HTR-8/SVneo (cell line): ENCODE measurements at regions not wholly inside any gene's neighbourhood (a gene's known extent, or its start where the extent isn't known, plus 50 kb on each side); places are given as distances from the start of the nearest gene placed in this dataset.
A peak's percentile ranks its signal among the peaks of the same experiment; 100 is the strongest.
"Not testable (repeated sequence)": the region's sequence is repeated elsewhere in the genome, so short reads cannot be mapped to it uniquely, and the experiment has no call there.

Experiments
- DNase-seq: peaks from one replicate; pipeline ENCODE4 v3.0.0; 2011; ENCODE audit warnings: low spot score, mixed read lengths; ENCODE audit not compliant: insufficient read length
- FAIRE-seq: peaks from 2 replicates; lab custom pipeline; 2011; peaks lifted over from hg19 to GRCh38; lab: Jason Lieb, UNC

DNA sequence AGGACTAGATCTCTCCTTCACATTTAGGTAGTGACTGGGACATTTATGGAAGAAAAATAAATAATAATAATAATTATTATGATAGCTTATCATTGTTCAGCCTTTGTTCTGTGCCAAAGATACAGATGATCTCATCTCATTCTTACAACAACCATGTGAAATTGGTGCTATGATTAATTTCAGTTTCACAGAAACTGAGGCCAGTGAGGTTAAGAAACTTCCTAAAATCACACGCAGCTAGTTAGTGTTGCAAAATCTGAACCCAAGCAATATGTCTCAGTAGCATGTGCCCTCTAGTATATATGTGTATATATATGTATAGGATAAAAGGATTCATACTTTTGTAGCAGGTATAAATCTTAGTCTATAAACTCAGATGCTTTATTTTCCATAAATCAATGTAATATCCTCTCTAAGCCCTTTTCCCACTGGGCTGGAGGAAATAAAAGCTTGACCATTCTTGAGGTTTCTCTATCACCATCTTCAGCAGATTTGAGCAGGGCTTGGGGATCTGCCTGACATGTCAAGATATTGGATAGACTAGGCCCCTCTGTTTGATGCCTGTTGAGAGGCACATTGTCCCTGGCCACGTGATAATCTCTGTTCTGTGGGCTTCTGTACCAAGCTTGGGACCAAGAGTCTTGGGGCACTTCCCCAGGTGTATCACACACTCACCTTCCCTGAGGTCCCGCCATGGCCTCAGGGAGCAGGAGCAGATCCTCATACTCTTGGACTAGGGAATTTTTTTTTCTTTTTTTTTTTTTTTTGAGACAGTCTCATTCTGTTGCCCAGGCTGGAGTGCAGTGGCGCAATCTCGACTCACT, 172.6 kb upstream of the NRP1 start:
- FAIRE-seq (no peak), DNase-seq (no peak)

DNA sequence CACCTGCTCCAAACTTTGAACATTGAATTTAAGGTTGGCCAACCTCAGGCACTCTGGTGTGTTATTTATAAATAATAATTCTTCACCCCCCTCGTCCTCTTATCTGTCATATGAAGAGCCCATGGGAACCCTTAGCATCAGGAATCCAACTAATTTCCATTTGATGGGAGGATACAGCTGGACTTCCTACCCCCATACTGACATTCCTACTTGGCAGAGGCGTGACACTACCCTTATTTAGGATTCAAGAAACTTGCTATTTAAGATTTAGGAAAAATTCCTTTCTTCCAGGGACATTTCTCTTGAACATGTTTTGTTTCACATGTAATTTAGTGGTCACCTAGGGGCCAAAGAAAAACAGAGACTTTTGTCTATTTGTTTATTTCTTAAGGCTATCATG, 171.9 kb upstream of the NRP1 start:
- no peak for DNase-seq
- FAIRE-seq, result no peak

DNA sequence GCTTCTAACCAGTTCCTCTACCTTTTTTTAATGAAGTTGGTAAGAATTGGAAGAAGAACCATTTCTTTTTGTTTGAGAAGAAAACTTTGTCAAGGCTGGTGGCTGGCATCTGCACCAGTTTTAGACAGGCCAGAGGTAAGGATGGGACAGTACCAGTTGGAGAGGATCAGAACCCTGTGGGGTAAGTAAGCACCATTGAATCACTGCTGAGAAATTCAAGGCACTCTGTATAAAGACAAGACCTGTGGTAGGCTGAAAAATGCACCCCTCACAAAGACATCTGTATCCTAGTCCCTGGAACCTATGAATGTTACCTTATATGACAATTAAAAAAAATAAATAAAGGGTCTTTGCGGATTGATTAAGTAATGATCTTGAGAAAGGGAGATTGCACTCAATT, 166.7 kb upstream of the NRP1 start:
- DNase-seq (no peak), FAIRE-seq (no peak)

DNA sequence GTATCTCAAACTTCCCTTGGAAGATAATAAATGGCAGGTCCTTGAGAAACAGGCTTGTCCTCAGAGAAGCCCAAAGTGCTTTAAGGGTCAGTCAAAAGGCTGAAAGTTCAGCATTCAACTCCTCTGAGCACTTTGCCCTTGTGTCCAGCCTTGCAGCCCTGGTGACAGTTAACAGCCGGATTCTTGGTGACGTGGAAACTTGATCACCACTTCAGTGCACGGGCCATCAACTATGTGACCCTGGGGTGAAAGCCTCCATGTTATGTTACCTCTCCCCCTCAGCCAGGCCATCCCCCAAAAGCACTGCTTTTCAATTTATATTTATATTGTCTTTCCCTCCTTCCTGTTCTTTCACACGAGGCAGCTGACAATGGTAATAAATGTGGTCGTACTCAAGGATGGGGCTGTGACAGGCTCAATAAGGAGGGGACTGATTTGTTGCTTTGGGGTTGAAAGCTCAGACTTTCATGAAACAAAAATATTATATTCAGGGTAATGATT, 164.0 kb upstream of the NRP1 start:
- DNase-seq, result no peak
- no peak for FAIRE-seq

DNA sequence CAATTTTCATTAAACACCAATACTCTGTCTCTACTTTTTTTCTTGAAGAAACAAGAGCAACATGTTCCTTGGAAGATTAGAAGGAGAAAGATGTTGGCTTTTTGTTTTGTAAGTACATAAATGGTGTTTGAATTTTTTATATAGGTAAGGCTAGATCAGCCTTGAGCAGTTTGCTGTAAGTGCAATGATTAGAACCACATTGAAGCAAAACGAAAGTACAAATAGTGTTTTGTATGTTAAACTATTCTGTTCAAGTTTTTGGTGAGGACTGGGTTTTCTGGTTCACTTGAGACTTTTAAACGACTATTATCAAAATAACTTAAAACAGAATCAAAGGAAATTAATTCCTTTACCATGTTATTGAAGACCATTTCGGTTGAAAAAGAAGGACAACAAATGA, 162.9 kb upstream of the NRP1 start:
- FAIRE-seq (no peak), DNase-seq (no peak)

DNA sequence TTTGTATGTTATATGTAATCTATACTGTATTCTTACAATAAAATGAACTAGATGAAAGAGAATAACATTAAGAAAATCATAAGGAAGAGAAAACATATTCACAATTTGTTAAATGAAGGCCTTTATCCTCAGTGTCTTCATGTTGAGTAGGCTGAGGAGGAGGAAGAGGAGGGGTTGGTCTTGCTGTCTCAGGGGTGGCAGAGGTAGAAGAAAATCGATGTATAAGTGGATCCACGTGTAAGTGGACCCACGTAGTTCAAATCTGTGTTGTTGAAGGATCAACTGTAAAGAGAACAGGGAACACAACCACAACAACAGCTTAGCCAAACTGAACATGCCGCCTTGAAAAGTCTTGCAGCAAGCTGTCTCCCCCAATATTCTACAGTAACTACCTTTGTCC, 161.6 kb upstream of the NRP1 start:
- DNase-seq, result no peak
- no peak for FAIRE-seq

DNA sequence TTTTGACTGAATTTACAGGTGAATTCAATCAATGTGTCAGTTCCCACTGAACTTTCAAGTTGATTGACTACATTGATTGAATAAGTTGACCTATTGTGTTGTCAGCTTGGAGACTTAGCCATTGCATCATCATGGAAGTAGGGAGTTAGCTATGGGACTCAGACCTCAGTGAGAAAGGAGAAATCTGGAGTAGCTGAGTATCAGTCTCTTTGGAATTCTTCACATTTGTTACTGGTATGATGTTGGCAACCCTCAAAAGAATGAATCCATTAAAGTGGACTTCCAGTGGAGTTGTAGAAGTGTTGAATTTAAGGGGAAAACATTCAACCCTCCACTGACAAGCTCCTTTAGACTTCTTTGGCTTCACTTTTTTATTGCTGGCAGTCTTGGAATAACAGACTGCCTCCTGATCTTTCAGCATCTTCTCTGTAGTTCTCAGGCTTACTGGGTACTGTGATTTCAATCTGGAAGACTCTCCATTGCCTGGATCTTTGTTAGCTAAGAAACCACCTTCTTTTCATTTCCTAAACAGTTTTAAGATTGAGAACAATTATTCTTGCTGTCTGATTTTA, 160.3 kb upstream of the NRP1 start:
- FAIRE-seq (no peak), DNase-seq (no peak)

DNA sequence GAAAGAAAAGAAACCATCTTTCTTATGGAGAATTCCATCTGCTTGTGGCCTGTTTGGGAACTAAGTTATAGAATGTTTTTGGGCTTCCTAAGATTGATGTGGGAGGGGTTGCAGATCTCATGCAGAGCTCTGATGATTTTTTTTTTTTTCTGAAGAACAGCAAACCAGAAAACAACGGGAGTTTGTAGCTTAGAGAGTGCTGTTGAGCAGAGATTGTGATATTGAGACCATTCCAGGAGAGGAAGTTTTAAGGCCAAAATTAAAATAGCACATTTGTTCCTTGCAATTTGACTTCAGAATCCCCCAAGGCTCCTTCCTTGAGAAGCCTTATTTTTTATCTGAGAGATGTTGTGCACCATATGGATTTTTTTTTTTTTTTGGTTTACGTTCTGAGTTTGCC, 159.5 kb upstream of the NRP1 start:
- no peak for DNase-seq
- FAIRE-seq, result no peak

DNA sequence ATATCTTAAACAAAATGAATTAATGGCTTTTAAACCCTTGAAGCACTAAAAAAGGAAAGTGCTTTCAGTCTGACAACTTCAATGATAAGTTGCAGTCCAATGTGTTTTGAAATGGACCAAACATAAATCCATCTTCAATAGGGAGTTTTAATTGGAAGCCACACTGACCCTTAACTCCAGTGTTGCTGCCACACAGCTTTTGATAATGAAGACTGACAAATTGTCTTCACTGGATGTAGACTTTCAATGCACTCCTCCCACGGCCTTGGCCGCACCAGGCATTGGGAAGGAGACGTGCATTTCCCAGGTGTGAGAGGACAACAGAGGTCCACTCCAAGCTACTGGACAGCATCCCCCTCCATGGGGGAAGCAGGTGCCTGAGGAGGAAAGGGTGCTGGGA, 159.0 kb upstream of the NRP1 start:
- DNase-seq (no peak), FAIRE-seq (no peak)

DNA sequence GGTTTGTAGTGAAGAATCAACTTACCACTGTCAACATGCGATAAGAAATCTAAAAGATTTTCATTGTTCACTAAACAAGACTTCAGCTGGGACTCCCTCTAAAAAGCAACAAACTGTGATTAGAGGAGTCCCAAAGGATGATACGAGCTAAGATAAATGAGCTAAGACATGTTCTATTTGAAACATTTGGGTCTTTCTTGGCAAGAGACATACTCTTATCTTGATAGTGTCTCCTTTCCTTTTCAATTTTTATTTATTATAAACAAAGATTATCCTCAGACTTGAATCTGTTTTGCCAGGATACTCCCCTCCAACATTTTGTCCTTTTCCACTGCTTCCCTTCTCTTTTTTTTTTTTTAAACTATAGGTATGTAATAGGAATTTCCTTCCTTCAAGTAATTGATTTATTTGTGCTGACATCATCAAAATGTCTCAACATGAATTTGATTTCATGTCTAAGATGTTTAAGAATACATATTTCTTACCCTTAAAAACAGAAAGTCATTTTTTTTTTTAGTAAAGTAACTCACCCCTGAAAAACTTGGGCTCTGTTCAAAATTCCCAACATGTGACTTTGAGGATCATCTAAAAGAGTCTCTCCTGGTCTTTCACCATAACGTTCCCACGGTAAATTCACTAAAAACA, 158.4 kb upstream of the NRP1 start:
- DNase-seq (no peak), FAIRE-seq (no peak)

DNA sequence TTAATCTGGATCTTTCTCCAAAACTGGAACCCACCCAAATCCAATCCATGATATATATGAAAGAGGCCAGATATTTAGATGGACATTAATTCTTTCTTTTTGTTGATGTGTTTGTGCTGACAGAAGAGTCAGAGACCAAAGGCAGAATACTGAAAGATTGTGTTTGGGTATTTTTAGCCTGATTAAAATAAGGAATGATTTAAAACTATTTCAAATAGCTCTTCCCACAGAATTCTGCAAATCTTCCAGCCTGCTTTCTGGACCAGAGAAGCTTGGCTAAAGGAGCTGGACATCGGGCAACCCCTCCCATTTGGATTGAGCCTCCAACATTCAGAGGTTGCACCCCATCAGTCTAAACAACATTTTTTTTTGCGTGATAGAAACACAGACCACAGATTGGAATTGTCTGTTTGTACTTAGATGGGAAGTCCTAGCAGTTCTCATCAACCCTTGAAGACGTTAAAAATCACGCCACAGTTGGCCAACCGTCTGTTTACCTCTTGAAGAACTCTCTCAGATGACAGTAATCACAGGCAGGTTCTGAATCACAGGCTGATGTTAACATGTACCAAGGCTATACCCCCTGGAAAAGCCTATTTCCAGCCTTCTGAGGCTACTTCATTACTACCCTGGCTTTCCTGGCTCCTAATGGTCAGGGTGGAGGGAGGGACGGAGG, 155.2 kb upstream of the NRP1 start:
- no peak for DNase-seq
- no peak for FAIRE-seq

DNA sequence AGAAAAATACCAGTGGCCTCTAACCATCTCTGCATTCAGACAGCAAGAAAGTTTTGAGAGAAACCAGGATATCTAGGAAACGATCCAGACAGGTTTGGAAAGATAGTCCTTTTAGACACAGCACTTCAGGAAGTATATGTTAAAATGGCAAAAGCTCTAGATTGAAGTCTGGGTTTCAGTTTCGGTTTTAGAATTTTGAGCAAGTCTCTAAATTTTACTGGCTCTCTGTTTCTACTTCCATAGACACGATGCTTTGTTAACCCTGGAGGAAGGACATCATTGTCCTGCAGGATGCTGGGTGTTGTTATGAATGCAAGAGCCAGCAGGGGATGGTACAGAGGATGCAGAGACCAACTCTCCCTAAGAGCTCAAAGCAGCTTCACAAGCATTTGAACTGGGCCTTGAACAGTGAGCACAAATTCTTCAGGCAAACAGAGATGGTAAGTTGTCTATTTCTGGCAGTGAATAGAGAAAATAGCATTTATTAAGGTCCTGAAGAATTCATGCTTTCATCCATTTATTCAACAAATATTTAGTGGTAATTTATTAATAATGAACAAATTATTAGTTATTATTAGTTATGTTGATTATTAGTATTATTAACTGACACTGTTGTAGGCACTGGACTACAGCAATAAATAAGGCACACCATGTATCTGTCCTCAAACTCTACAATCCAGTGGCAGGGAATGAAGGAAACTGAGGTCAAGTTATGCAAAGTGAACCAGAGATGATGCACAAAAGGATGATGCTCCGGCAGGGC, 152.7 kb upstream of the NRP1 start:
- DNase-seq (peak; percentile 9), FAIRE-seq (peak; percentile 51)

DNA sequence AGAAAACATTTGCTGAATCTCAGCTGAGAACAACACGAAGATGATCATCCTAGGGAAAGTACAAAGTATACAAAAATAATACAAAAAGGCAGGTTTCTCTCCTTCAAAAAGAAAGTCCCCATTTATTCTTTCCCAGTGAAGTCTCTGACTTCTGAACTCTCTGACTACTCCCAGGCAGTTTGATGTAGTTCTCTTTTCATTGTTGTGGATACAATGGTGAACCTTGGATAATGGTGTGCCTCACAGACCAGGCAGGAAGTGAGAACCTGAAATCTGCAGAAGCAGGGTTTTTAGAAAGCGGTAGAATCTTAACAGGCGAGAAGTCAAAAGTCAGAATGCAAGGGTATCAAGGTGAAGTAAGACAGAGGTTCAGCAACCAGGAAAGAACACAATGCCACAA, 150.8 kb upstream of the NRP1 start:
- FAIRE-seq, result no peak
- no peak for DNase-seq

DNA sequence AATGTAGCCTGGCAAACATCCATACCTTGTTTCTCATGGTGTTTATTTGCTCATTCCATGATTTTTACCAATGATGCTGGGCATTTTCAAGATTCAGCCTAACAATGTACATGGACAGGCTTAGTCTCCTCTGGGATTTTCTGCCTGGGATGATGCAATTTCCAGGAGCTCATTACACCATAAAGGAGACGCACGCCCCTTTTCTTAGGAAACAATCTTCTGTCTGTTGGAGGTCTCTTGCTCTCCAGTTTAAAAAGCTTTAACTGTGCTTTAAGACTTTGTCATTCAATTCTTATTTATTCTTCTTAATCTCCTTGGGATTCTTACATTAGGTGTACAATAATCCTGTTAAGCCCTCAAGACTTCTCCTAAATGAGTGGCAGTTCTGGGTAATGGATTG, 150.3 kb upstream of the NRP1 start:
- FAIRE-seq (no peak), DNase-seq (no peak)

DNA sequence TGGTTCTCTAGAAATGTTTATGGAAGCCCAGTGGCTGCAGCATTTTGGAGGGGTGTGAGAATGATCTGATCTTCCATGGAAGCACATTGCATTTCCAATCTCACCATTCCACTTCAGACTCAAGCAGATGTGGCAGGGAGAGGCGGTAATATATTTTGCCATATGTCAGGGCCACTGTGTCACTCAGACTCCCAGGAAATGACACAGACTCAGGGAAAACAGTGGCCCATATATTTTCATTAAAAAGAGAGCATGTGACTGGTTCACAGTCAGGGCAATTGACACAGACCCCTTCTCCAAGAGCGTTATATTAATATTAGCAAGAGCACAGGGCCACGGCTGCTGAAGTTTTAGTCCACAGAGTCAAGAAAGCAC, 149.3 kb upstream of the NRP1 start:
- FAIRE-seq (no peak), DNase-seq (no peak)

DNA sequence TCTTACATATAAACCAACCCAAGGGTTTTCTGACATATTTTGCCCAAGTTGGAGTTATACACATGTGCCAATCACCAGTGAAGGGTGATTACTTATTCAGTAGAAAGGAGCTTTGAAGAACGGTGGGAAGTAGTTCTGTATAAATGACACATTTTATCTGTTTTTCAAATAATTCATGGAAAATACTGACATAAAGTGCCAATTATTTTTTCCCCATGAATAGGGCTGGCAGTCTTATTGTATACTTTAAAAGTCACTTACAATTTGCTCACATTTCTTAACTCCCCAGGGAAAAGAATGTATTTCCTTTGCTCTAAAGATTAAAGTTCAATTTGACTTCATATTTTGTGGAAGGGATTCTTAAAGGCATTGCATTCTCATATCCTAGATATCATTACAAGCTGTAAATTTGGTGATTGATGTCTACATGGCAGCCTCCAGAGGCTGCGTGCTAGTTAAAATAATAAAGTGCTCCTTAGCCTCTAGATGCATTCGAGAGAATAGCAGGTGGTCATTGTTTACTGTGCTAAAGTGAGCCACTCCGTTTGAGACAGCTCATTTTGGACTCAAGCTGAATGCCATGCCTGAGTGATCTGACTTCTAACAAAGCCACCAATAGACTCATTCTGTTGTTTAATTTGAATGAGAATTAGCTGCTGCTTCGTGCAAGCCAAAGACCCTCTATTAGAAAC, 148.8 kb upstream of the NRP1 start:
- DNase-seq, result no peak

DNA sequence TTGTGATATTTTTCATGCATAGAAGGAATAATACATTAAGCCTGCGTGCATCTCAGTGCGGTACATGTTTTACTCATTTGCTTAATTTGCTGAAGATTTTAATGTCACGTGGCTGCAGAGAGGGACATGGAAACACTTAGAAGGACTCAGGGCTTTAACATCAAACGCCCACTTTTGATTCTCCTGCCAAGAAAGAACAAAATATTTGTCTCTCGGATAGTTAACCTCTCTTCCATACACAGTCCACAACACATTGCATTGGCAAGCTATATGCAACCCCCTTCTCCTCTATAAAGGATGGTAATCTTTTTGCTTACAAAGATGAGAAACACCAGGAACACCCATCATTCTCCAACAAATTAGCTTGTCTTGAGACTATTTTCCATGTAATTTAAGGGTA, 148.0 kb upstream of the NRP1 start:
- FAIRE-seq, result no peak

More for the DNA sequence above, 148.8 kb upstream of the NRP1 start:
- peak; percentile 68 for FAIRE-seq

DNA sequence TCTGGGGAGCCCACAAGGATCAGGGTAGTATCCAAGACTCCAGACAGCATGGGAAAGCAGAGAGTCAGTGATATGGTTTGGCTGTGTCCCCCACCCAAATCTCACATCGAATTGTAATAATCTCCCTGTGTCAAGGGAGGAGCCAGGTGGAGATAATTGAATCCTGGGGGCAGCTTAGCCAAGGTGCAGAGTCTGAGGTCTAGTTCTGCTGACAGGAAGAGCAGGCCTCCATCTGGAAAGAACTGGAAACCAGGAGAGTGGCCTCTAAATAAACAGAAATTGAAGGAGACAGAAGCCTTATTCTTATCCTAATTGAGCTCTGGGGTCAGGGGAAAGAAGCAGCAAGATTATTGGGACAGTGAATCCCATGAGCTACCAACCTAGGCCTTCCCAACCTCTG, 146.7 kb upstream of the NRP1 start:
- DNase-seq, result no peak
- FAIRE-seq, result no peak

More for the DNA sequence above, 148.0 kb upstream of the NRP1 start:
- DNase-seq, result no peak

DNA sequence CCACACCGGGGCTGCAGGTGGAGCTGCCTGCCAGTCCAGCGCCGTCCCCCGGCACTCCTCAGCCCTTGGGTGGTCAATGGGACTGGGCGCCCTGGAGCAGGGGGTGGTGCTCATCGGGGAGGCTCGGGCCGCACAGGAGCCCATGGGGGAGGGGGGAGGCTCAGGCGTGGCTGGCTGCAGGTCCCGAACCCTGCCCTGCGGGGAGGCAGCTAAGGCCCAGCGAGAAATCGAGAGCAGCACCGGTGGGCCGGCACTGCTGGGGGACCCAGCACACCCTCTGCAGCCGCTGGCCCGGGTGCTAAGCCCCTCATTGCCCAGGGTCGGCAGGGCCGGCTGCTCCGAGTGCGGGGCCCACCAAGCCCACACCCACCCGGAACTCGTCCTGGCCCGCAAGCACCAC, 145.9 kb upstream of the NRP1 start:
- FAIRE-seq, DNase-seq: not testable (repeated sequence)
